Spleen (tissue), 11 donors: ENCODE measurements at regions not wholly inside any gene's neighbourhood (a gene's known extent, or its start where the extent isn't known, plus 50 kb on each side); places are given as distances from the start of the nearest gene placed in this dataset.

ENCODE experiments used
- DNase-seq: peaks from one replicate; pipeline ENCODE4 v3.0.0-alpha.2; 2020
- H3K27ac ChIP-seq, 8 donors: fragments of 200-600 bp; sonication (generic) in 7 of 8; 1 replicate in 4 of 8; 2 replicates in 4 of 8; pipeline versions ENCODE4 v1.5.0 to v1.8.0; 2016 to 2021; ENCODE audit warnings: inconsistent platforms in 4 of 8, mild to moderate bottlenecking in 4 of 8, moderate library complexity in 1 of 8
- H3K27me3 ChIP-seq, 7 donors: fragments of 200-600 bp; sonication (generic) in 6 of 7; replicated peaks in 1 of 7; 1 replicate in 4 of 7; 2 replicates in 3 of 7; pipeline versions ENCODE4 v1.5.0 to v1.8.0; 2016 to 2021; ENCODE audit warnings: inconsistent platforms in 3 of 7, mild to moderate bottlenecking in 1 of 7
- H3K36me3 ChIP-seq, 6 donors: fragments of 200-600 bp; sonication (generic) in 5 of 6; 1 replicate in 4 of 6; 2 replicates in 2 of 6; pipeline versions ENCODE4 v1.5.0 to v1.8.0; 2016 to 2021; ENCODE audit warnings: inconsistent platforms in 2 of 6
- H3K4me1 ChIP-seq, 6 donors: fragments of 200-600 bp; sonication (generic) in 5 of 6; 1 replicate in 3 of 6; 2 replicates in 3 of 6; pipeline versions ENCODE4 v1.5.0 to v1.8.0; 2016 to 2021; ENCODE audit warnings: inconsistent platforms in 3 of 6
- H3K4me3 ChIP-seq, 8 donors: fragments of 200-600 bp; sonication (generic) in 7 of 8; 1 replicate in 4 of 8; 2 replicates in 4 of 8; pipeline versions ENCODE4 v1.5.0 to v1.8.0; 2016 to 2021; ENCODE audit warnings: inconsistent platforms in 4 of 8, mild to moderate bottlenecking in 4 of 8, moderate library complexity in 2 of 8
- H3K9me3 ChIP-seq, 8 donors: fragments of 200-600 bp; sonication (generic) in 7 of 8; 1 replicate in 4 of 8; 2 replicates in 4 of 8; pipeline versions ENCODE4 v1.5.0 to v1.8.0; 2016 to 2021; ENCODE audit warnings: inconsistent platforms in 4 of 8
- CTCF ChIP-seq, 11 experiments: fragments of 200-600 bp in 7 of 11; fragments of 450-650 bp in 4 of 11; sonication (generic) in 4 of 11; IDR thresholded peaks in 8 of 11; conservative IDR thresholded peaks in 3 of 11; 1 replicate in 7 of 11; 2 replicates in 4 of 11; pipeline versions ENCODE4 v1.4.0 to v1.8.0; 2016 to 2021; ENCODE audit warnings: antibody characterized with exemption in 11 of 11, inconsistent platforms in 4 of 11, mild to moderate bottlenecking in 1 of 11
- POLR2A ChIP-seq, 3 donors: fragments of 450-650 bp; IDR thresholded peaks; one replicate each; pipeline ENCODE4 v1.5.1; 2017; ENCODE audit warnings: antibody characterized with exemption in 3 of 3, mild to moderate bottlenecking in 1 of 3
- POLR2AphosphoS5 ChIP-seq, 3 donors: sonication (generic); formaldehyde crosslinking; IDR thresholded peaks; one replicate each; pipeline ENCODE4 v1.5.1; 2017; ENCODE audit warnings: antibody characterized with exemption in 3 of 3
- WGBS, 5 donors: extraction: QIAGEN DNeasy Blood & Tissue Kit in 3 of 5; methylation state at CpG; one replicate each; pipeline versions ENCODE4 v1.1.5 to v1.1.7; 2013 to 2018; 5-methylcytosine and 5-hydroxymethylcytosine counted together
- intact Hi-C: fragments of 100-400 bp; cut with DNase I; formaldehyde crosslinking; loops from one replicate; pipeline ENCODE4 v1.15.0; 2023; ENCODE audit warnings: low total_unique reads
- donor health status: healthy with polysubstance abuse.
- donor health status: DM: no; HTN: no; CAD: no; lungs with moderate emphysema.
- donor health status: DM: no; HTN: no; CAD: no.
- donor health status: Bipolar disorder and iron deficiency.
- donor health status: healthy.
- donor health status: DM: no; HTN: no; CAD: no.
- donor health status: DM: yes; HTN: yes; CAD: no.

- DNase-seq, result no peak
- H3K9me3 ChIP-seq, result peaks cover 0 to 8% (median 5%) of the 10 kb centered on the region in 8 donors
- no peak overlapping the region for H3K4me3 ChIP-seq
- peaks cover 0 to 11% (median 3%) of the 10 kb centered on the region in 6 donors for H3K4me1 ChIP-seq
- intact Hi-C loops, result no loop called here
- peaks cover 0 to 62% (median 12%) of the 10 kb centered on the region in 7 donors for H3K27me3 ChIP-seq
- H3K36me3 ChIP-seq, result no peaks in the 10 kb centered on the region
- TF ChIP-seq POLR2A (IDR thresholded peaks at IDR 0.05) (no peak), POLR2AphosphoS5 (IDR thresholded peaks at IDR 0.05) (no peak), CTCF (IDR thresholded peaks at IDR 0.05 in 8 of 11, conservative IDR thresholded peaks at IDR 0.05 in 3 of 11) (no peak)
- H3K27ac ChIP-seq, result no peak overlapping the region
- WGBS, 5 donors, result 45 to 68% (median 54%) methylated on average over 9 of the region's 9 CpGs
Observed at GRCh38 chr22:44605486-44605885, 96.5 kb upstream of the PRR5 start.

- Histone ChIP-seq H3K27ac (no peak overlapping the region), H3K4me1 (peaks cover 0 to 11% (median 3%) of the 10 kb centered on the region in 6 donors), H3K36me3 (no peaks in the 10 kb centered on the region), H3K9me3 (peaks cover 0 to 3% (median under 1%) of the 10 kb centered on the region in 8 donors), H3K4me3 (no peak overlapping the region), H3K27me3 (peaks cover 0 to 64% (median 12%) of the 10 kb centered on the region in 7 donors)
- no peak for DNase-seq
- TF ChIP-seq POLR2AphosphoS5 (IDR thresholded peaks at IDR 0.05) (no peak), POLR2A (IDR thresholded peaks at IDR 0.05) (no peak), CTCF (IDR thresholded peaks at IDR 0.05 in 8 of 11, conservative IDR thresholded peaks at IDR 0.05 in 3 of 11) (no peak)
- intact Hi-C loops, result no loop called here
- WGBS, 5 donors, result 64 to 84% (median 73%) methylated on average over 6 of the region's 6 CpGs
Observed at GRCh38 chr22:44604991-44605390, 97.0 kb upstream of the PRR5 start.

- Histone ChIP-seq H3K27ac (no peak overlapping the region), H3K9me3 (no peaks in the 10 kb centered on the region), H3K27me3 (peaks cover 0 to 64% (median 12%) of the 10 kb centered on the region in 7 donors), H3K36me3 (no peaks in the 10 kb centered on the region), H3K4me1 (peaks cover 0 to 14% (median 3%) of the 10 kb centered on the region in 6 donors), H3K4me3 (no peak overlapping the region)
- no peak for DNase-seq
- 68 to 82% (median 74%) methylated on average over 4 of the region's 4 CpGs for whole genome bisulfite sequencing, 5 donors
- TF ChIP-seq POLR2A (IDR thresholded peaks at IDR 0.05) (no peak), POLR2AphosphoS5 (IDR thresholded peaks at IDR 0.05) (no peak), CTCF (IDR thresholded peaks at IDR 0.05 in 8 of 11, conservative IDR thresholded peaks at IDR 0.05 in 3 of 11) (no peak)
- intact Hi-C loops, result no loop called here
Observed at GRCh38 chr22:44604455-44604854, 97.5 kb upstream of the PRR5 start.

- whole genome bisulfite sequencing, 5 donors, result 51 to 87% (median 61%) methylated on average over 11 of the region's 11 CpGs
- Histone ChIP-seq H3K4me3 (no peak overlapping the region), H3K4me1 (peaks cover 0 to 16% (median 3%) of the 10 kb centered on the region in 6 donors), H3K27me3 (peaks cover 0 to 70% (median 12%) of the 10 kb centered on the region in 7 donors), H3K36me3 (no peaks in the 10 kb centered on the region), H3K27ac (no peak overlapping the region), H3K9me3 (no peaks in the 10 kb centered on the region)
- intact Hi-C loops, result no loop called here
- TF ChIP-seq POLR2A (IDR thresholded peaks at IDR 0.05) (no peak), CTCF (IDR thresholded peaks at IDR 0.05 in 8 of 11, conservative IDR thresholded peaks at IDR 0.05 in 3 of 11) (no peak), POLR2AphosphoS5 (IDR thresholded peaks at IDR 0.05) (no peak)
- no peak for DNase-seq
Observed at GRCh38 chr22:44603767-44604166, 98.2 kb upstream of the PRR5 start.
